Panc1 (cell line): ENCODE measurements at regions not wholly inside any gene's neighbourhood (a gene's known extent, or its start where the extent isn't known, plus 50 kb on each side); places are given as distances from the start of the nearest gene placed in this dataset.

Experiments used
- ATAC-seq: fragments of 200-7000 bp; cut with Tn5 transposase; 2 replicates; pipeline ENCODE4 v1.9.1; 2020; ENCODE audit warnings: mild to moderate bottlenecking, moderate library complexity
- BruUV-seq: library from RNA; stranded (reverse); fragments of 400-500 nt; replicated peaks from 2 replicates; lab custom pipeline; 2021; lab: Mats Ljungman, UMichigan
- CTCF ChIA-PET: fragments of 300-600 bp; sonication (Branson Sonifier 250); formaldehyde crosslinking; loops from one replicate; lab custom pipeline; 2022; ENCODE audit warnings: antibody characterized with exemption; lab: Charles Lee
- POLR2A ChIA-PET: fragments of 300-600 bp; sonication (Branson Sonifier 250); formaldehyde crosslinking; loops from one replicate; lab custom pipeline; 2022; ENCODE audit warnings: antibody characterized with exemption; lab: Charles Lee
- DNase-seq: peaks from one replicate; pipeline ENCODE4 v3.0.0-alpha.2; 2010; ENCODE audit warnings: low read depth, low spot score
- H3K27ac ChIP-seq: 2 replicates; pipeline ENCODE4 v1.5.1; 2011; ENCODE audit warnings: mild to moderate bottlenecking, low read length, inconsistent platforms
- H3K27me3 ChIP-seq: fragments of 200-500 bp; sonication (Bioruptor generic); 2 replicates; pipeline ENCODE4 v1.6.0; 2014; ENCODE audit warnings: low read length, inconsistent platforms; ENCODE audit not compliant: control insufficient read depth, insufficient read depth
- H3K36me3 ChIP-seq: fragments of 200-500 bp; sonication (Bioruptor generic); 2 replicates; pipeline ENCODE4 v1.5.1; 2014; ENCODE audit warnings: inconsistent platforms, mild to moderate bottlenecking, low read length, moderate library complexity; ENCODE audit not compliant: control insufficient read depth, insufficient read depth
- H3K4me1 ChIP-seq: 2 replicates; pipeline ENCODE4 v1.5.1; 2011; ENCODE audit warnings: inconsistent platforms, mild to moderate bottlenecking, low read length, moderate library complexity; ENCODE audit not compliant: control insufficient read depth, insufficient read depth
- H3K4me3 ChIP-seq, 2 experiments: 2 replicates each; pipeline ENCODE4 v1.5.1; 2011 to 2012; ENCODE audit warnings: low read depth in 2 of 2, low read length in 2 of 2, mild to moderate bottlenecking in 2 of 2, inconsistent platforms in 1 of 2, moderate library complexity in 1 of 2
- H3K9me3 ChIP-seq: fragments of 200-500 bp; sonication (Bioruptor generic); 2 replicates; pipeline ENCODE4 v1.5.1; 2014; ENCODE audit warnings: low read depth, mild to moderate bottlenecking, inconsistent platforms, low read length, moderate library complexity; ENCODE audit not compliant: control insufficient read depth, insufficient read depth
- POLR2AphosphoS5 ChIP-seq: IDR thresholded peaks from 2 replicates; pipeline ENCODE4 v1.6.1; 2012; ENCODE audit warnings: mild to moderate bottlenecking, low read depth, low read length, moderate library complexity
- REST ChIP-seq, 2 experiments: IDR thresholded peaks; 2 replicates each; pipeline ENCODE4 v1.6.1; 2011 to 2012; ENCODE audit warnings: low read depth in 2 of 2, control low read depth in 1 of 2, low read length in 1 of 2, mild to moderate bottlenecking in 1 of 2, moderate library complexity in 1 of 2; ENCODE audit not compliant: insufficient read depth in 1 of 2
- SIN3A ChIP-seq: IDR thresholded peaks from 2 replicates; pipeline ENCODE4 v1.6.1; 2012; ENCODE audit warnings: low read depth, mild to moderate bottlenecking, low read length, moderate library complexity, borderline replicate concordance; ENCODE audit not compliant: insufficient read depth
- TCF7L2 ChIP-seq: IDR thresholded peaks from 2 replicates; pipeline ENCODE4 v1.6.1; 2011; ENCODE audit warnings: mild to moderate bottlenecking, low read depth, low read length, inconsistent platforms
- in situ Hi-C: cut with HindIII; loops from 2 replicates; pipeline ENCODE4 v1.10.0; 2016; ENCODE audit warnings: low sequenced_read_pairs, low pct_unique_long_range_greater_than_20kb
- intact Hi-C: fragments of 100-400 bp; cut with micrococcal nuclease; formaldehyde crosslinking; loops from one replicate; pipeline ENCODE4 v1.10.0; 2022; ENCODE audit not compliant: unreplicated experiment
- TF ChIP-seq, protein P1 (sequence below): fragments of 450-650 bp; IDR thresholded peaks from 2 replicates; pipeline ENCODE4 v1.5.1; 2017; ENCODE audit warnings: mild to moderate bottlenecking

DNA sequence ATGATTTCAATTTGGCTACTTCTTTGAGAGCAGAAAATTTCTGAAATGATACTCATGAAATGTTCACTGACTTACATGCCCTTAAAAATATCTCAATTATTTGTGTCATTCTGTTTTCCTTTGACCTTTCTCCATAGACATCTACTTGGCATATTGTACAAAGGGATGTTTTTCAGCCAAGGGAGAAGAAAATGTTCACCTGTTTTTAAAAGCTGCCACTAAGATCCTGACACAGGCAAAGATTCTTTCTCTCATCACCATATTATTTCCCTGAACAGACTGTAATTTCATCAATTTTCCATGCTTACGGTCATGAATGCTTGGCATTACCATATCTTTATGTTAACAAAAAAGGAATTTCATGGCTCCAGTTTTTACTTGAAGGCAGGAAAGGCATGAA is 67.4 kb upstream of the DBX1 start:
- Histone ChIP-seq H3K4me1 (no peaks in the 10 kb centered on the region), H3K36me3 (no peaks in the 10 kb centered on the region), H3K27ac (no peak overlapping the region), H3K27me3 (no peaks in the 10 kb centered on the region; the same call in none of the 2 replicates), H3K9me3 (0 out of 2 replicates have a peak, but pooled peaks cover 3% of the 10 kb centered on the region), H3K4me3 (no peak overlapping the region)
- CTCF ChIA-PET: no interaction called here
- no peak for DNase-seq
- intact Hi-C loops: no loop called here
- in situ Hi-C loops: no loop called here
- BruUV-seq: no TSS peak
- POLR2A ChIA-PET: no interaction called here
- TF ChIP-seq SIN3A: no peak
- no peak for TF ChIP-seq TCF7L2
- TF ChIP-seq POLR2AphosphoS5: no peak
- TF ChIP-seq, protein P1, sequence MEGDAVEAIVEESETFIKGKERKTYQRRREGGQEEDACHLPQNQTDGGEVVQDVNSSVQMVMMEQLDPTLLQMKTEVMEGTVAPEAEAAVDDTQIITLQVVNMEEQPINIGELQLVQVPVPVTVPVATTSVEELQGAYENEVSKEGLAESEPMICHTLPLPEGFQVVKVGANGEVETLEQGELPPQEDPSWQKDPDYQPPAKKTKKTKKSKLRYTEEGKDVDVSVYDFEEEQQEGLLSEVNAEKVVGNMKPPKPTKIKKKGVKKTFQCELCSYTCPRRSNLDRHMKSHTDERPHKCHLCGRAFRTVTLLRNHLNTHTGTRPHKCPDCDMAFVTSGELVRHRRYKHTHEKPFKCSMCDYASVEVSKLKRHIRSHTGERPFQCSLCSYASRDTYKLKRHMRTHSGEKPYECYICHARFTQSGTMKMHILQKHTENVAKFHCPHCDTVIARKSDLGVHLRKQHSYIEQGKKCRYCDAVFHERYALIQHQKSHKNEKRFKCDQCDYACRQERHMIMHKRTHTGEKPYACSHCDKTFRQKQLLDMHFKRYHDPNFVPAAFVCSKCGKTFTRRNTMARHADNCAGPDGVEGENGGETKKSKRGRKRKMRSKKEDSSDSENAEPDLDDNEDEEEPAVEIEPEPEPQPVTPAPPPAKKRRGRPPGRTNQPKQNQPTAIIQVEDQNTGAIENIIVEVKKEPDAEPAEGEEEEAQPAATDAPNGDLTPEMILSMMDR: no peak
- TF ChIP-seq REST (IDR thresholded peaks at IDR 0.05; ENCODE audit: insufficient read depth in 1 of 2, low read depth in 2 of 2, low read length in 1 of 2): no peak
- no peak for ATAC-seq

- Histone ChIP-seq H3K27me3 (no peaks in the 10 kb centered on the region; the same call in none of the 2 replicates), H3K36me3 (no peaks in the 10 kb centered on the region), H3K4me3 (no peak overlapping the region), H3K9me3 (0 out of 2 replicates have a peak, but pooled peaks cover 3% of the 10 kb centered on the region), H3K4me1 (no peaks in the 10 kb centered on the region), H3K27ac (no peak overlapping the region)
- DNase-seq (no peak), ATAC-seq (no peak)
- ChIA-PET CTCF (no interaction called here), POLR2A (no interaction called here)
- in situ Hi-C loops (no loop called here), intact Hi-C loops (no loop called here)
- no TSS peak for BruUV-seq
- TF ChIP-seq REST (IDR thresholded peaks at IDR 0.05; ENCODE audit: insufficient read depth in 1 of 2, low read depth in 2 of 2, low read length in 1 of 2): no peak
- TF ChIP-seq TCF7L2: no peak
- no peak for TF ChIP-seq POLR2AphosphoS5
- TF ChIP-seq SIN3A: no peak
- TF ChIP-seq, protein P1: no peak
Measured at GRCh38 chr11:20226933-20227332, 66.7 kb upstream of the DBX1 start.
